ENCODE measurements at regions not wholly inside any gene's neighbourhood (a gene's known extent, or its start where the extent isn't known, plus 50 kb on each side); places are given as distances from the start of the nearest gene placed in this dataset.

DNA sequence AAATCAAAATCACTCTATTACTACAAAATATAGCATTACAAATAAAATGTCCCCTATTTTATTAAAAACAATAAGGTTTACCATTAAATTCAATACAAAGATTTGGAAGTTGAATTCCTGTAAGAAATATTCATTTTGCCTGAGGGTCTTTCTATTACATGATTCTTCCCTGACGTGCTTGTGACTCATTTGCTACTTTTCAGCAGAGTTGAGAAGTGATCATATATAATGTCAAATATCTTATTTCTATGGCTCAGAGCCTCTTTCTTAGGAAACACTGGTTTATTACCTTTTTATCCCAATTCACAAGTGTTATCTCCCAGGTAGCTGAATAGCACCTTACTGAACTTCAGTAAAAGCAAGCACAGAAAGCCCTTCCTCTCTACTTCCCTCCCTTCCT is 65.2 kb upstream of the CNTN5 start:
- TF ChIP-seq CTCF (IDR thresholded peaks at IDR 0.05) (no peak), POLR2AphosphoS5 (IDR thresholded peaks at IDR 0.05) (no peak)

All from breast epithelium (tissue), 3 donors.